HepG2 (cell line): ENCODE measurements at regions not wholly inside any gene's neighbourhood (a gene's known extent, or its start where the extent isn't known, plus 50 kb on each side); places are given as distances from the start of the nearest gene placed in this dataset.

Source experiments
- AGO2 ChIP-seq: fragments of 200-400 bp; formaldehyde crosslinking; optimal IDR thresholded peaks from 2 replicates; pipeline ENCODE3; 2017; ENCODE audit warnings: mild to moderate bottlenecking, low read depth, low read length, moderate library complexity
- DMAP1 ChIP-seq: IDR thresholded peaks from 2 replicates; pipeline ENCODE4 v1.6.1; 2016
- FIP1L1 ChIP-seq: fragments of 200-400 bp; formaldehyde crosslinking; IDR thresholded peaks from 2 replicates; pipeline ENCODE4 v1.6.1; 2018; ENCODE audit warnings: low read depth, mild to moderate bottlenecking, low read length, moderate library complexity, borderline replicate concordance; ENCODE audit not compliant: insufficient read depth
- GATAD2A ChIP-seq: IDR thresholded peaks from 2 replicates; pipeline ENCODE4 v1.6.1; 2016
- GMEB1 ChIP-seq: sonication (generic); formaldehyde crosslinking; IDR thresholded peaks from 2 replicates; pipeline ENCODE4 v1.5.1; 2020; ENCODE audit warnings: missing genetic modification reagents, mild to moderate bottlenecking, borderline replicate concordance
- HNRNPUL1 ChIP-seq: fragments of 200-400 bp; formaldehyde crosslinking; IDR thresholded peaks from 2 replicates; pipeline ENCODE4 v1.6.1; 2017; ENCODE audit warnings: low read depth, mild to moderate bottlenecking, low read length, moderate library complexity
- MTF1 ChIP-seq: sonication (generic); formaldehyde crosslinking; IDR thresholded peaks from 2 replicates; pipeline ENCODE4 v1.5.0; 2020; ENCODE audit warnings: missing genetic modification reagents
- NFE2L2 ChIP-seq: fragments of 150-350 bp; IDR thresholded peaks from 2 replicates; pipeline ENCODE4 v1.6.1; 2014; ENCODE audit warnings: low read length
- PAF1 ChIP-seq: IDR thresholded peaks from 2 replicates; pipeline ENCODE4 v1.6.1; 2016; ENCODE audit warnings: missing genetic modification reagents, missing compliant biosample characterization
- PHB2 ChIP-seq: fragments of 450-650 bp; IDR thresholded peaks from 2 replicates; pipeline ENCODE4 v1.6.1; 2018; ENCODE audit not compliant: partially characterized antibody
- SIN3A ChIP-seq: IDR thresholded peaks from 2 replicates; pipeline ENCODE4 v1.6.1; 2011; ENCODE audit warnings: low read depth, mild to moderate bottlenecking, control low read depth, low read length, borderline replicate concordance
- TBX2 ChIP-seq: sonication (generic); formaldehyde crosslinking; IDR thresholded peaks from 2 replicates; pipeline ENCODE4 v1.5.0; 2020; ENCODE audit warnings: missing genetic modification reagents, mild to moderate bottlenecking, borderline replicate concordance
- ZNF260 ChIP-seq: sonication (generic); formaldehyde crosslinking; IDR thresholded peaks from 2 replicates; pipeline ENCODE4 v1.4.0; 2020; ENCODE audit warnings: missing genetic modification reagents, low read depth, mild to moderate bottlenecking, borderline replicate concordance
- ZNF281 ChIP-seq: sonication (generic); formaldehyde crosslinking; IDR thresholded peaks from 2 replicates; pipeline ENCODE4 v1.4.0; 2020; ENCODE audit warnings: missing genetic modification reagents, borderline replicate concordance
- ZNF33A ChIP-seq: sonication (generic); formaldehyde crosslinking; IDR thresholded peaks from 2 replicates; pipeline ENCODE4 v1.5.1; 2020; ENCODE audit warnings: missing genetic modification reagents, mild to moderate bottlenecking, moderate library complexity, borderline replicate concordance
- ZNF451 ChIP-seq: sonication (generic); formaldehyde crosslinking; IDR thresholded peaks from 2 replicates; pipeline ENCODE4 v1.5.0; 2020; ENCODE audit warnings: mild to moderate bottlenecking, missing genetic modification reagents
- ZNF562 ChIP-seq: sonication (generic); formaldehyde crosslinking; IDR thresholded peaks from 2 replicates; pipeline ENCODE4 v1.8.0; 2022; ENCODE audit warnings: missing genetic modification reagents, borderline replicate concordance
- ZNF607 ChIP-seq: sonication (generic); formaldehyde crosslinking; IDR thresholded peaks from 2 replicates; pipeline ENCODE4 v1.5.1; 2020; ENCODE audit warnings: missing genetic modification reagents, mild to moderate bottlenecking, borderline replicate concordance
- ZNF691 ChIP-seq: sonication (generic); formaldehyde crosslinking; IDR thresholded peaks from 2 replicates; pipeline ENCODE4 v1.4.0; 2020; ENCODE audit warnings: missing genetic modification reagents, low read depth, mild to moderate bottlenecking, borderline replicate concordance
- ZNF781 ChIP-seq: sonication (generic); formaldehyde crosslinking; IDR thresholded peaks from 2 replicates; pipeline ENCODE4 v1.5.1; 2020; ENCODE audit warnings: borderline replicate concordance, mild to moderate bottlenecking, missing genetic modification reagents; ENCODE audit errors: not compliant biosample characterization
- ZNF784 ChIP-seq: sonication (generic); formaldehyde crosslinking; IDR thresholded peaks from 2 replicates; pipeline ENCODE4 v1.5.1; 2020; ENCODE audit warnings: missing genetic modification reagents, mild to moderate bottlenecking, borderline replicate concordance
- ZSCAN20 ChIP-seq: sonication (generic); formaldehyde crosslinking; IDR thresholded peaks from 2 replicates; pipeline ENCODE4 v1.4.0; 2020; ENCODE audit warnings: missing genetic modification reagents, mild to moderate bottlenecking, borderline replicate concordance

- TF ChIP-seq ZNF281 (CRISPR knock-in tag) (peak; percentile 63; the same call in 1 of the 2 replicates), DMAP1 (no peak), ZNF33A (CRISPR knock-in tag) (no peak), AGO2 (no peak), SIN3A (no peak), HNRNPUL1 (peak; percentile 86), GMEB1 (CRISPR knock-in tag) (no peak), ZNF260 (CRISPR knock-in tag) (no peak), FIP1L1 (no peak), TBX2 (peak; percentile 93), GATAD2A (CRISPR knock-in tag) (peak; percentile 77), ZNF607 (CRISPR knock-in tag) (no peak), ZNF784 (CRISPR knock-in tag) (no peak), MTF1 (no peak), ZNF562 (CRISPR knock-in tag) (no peak), PAF1 (no peak), PHB2 (no peak), ZNF781 (no peak), ZSCAN20 (CRISPR knock-in tag) (no peak), ZNF451 (no peak), NFE2L2 (no peak), ZNF691 (CRISPR knock-in tag) (no peak)
Observed at GRCh38 chr3:110743202-110743601, 328.4 kb upstream of the NECTIN3 start (continued).
